Ishikawa (cell line): ENCODE measurements at regions not wholly inside any gene's neighbourhood (a gene's known extent, or its start where the extent isn't known, plus 50 kb on each side); places are given as distances from the start of the nearest gene placed in this dataset.

ENCODE experiments used
- CEBPB ChIP-seq: IDR thresholded peaks from 2 replicates; pipeline ENCODE4 v1.6.1; 2012
- CREB1 ChIP-seq: IDR thresholded peaks from 2 replicates; pipeline ENCODE4 v1.6.1; 2012; ENCODE audit warnings: low read depth
- EGR1 ChIP-seq: IDR thresholded peaks from 2 replicates; pipeline ENCODE4 v1.6.1; 2012
- EP300 ChIP-seq: IDR thresholded peaks from 2 replicates; pipeline ENCODE4 v1.6.1; 2012; ENCODE audit warnings: borderline replicate concordance
- MAX ChIP-seq: IDR thresholded peaks from 2 replicates; pipeline ENCODE4 v1.6.1; 2012
- REST ChIP-seq: IDR thresholded peaks from 2 replicates; pipeline ENCODE4 v1.6.1; 2012; ENCODE audit warnings: low read depth, mild to moderate bottlenecking
- TAF1 ChIP-seq: IDR thresholded peaks from 2 replicates; pipeline ENCODE4 v1.6.1; 2012; ENCODE audit warnings: low read depth, mild to moderate bottlenecking
- TCF12 ChIP-seq: IDR thresholded peaks from 2 replicates; pipeline ENCODE4 v1.6.1; 2012; ENCODE audit warnings: low read depth
- YY1 ChIP-seq: IDR thresholded peaks from 2 replicates; pipeline ENCODE4 v1.6.1; 2012; ENCODE audit warnings: low read depth

DNA sequence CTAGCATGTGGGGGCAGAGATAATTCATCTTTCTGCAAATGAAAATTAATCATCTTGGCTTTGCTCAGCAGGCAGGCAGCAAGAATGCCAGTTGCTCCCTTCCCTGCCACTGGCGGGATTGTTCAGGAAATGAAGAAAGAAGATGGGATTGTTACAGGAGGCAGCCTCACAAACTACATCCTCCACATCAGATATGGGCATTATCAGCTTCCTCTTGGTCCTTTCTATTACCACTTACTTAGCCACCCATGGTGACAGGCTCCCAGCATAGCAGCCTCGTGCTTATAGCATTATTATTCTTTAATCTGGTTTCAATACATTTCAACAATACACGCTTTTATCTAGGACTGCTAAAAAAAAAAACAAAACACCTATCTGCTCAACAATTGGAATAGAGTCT, 461.6 kb upstream of the ISX start:
- TF ChIP-seq TAF1, result no peak
- TF ChIP-seq CEBPB, result no peak
- TF ChIP-seq TCF12, result no peak
- TF ChIP-seq CREB1, result no peak
- no peak for TF ChIP-seq MAX
- no peak for TF ChIP-seq EGR1
- TF ChIP-seq EP300, result no peak
- no peak for TF ChIP-seq REST
- TF ChIP-seq YY1, result no peak
